Stimulated activated CD4-positive, alpha-beta T cell treated with anti-CD3 and anti-CD28 coated beads, Interleukin-15, amount 100 ng/mL, for 48 hours (primary cell): ENCODE measurements at regions not wholly inside any gene's neighbourhood (a gene's known extent, or its start where the extent isn't known, plus 50 kb on each side); places are given as distances from the start of the nearest gene placed in this dataset.

Experiments
- DNase-seq, 2 donors: peaks; one replicate each; pipeline ENCODE4 v3.0.0-alpha.2; 2020; ENCODE audit warnings: low read depth in 2 of 2

DNA sequence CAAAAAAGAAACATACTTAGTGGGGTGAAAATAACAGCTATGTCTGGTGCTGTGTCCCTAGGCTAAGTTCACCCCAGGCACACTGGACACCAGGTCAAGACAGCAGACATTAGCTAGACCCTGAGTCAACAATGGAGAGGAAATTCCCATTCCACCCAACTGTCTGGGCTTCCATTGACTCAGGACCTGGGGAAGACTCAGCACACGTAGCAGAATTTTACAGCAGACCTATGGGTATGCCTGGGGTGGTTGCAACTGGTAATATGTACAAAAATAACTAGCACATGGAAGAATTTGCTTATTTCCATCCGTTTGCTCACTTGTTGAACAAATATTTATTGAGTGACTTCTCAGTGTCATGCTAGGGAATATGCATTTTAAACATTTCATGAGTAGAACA is 117.0 kb downstream of the GAS1 start:
- DNase-seq, result no peak

GRCh38 chr9:86829496-86830046 is 117.7 kb downstream of the GAS1 start:
- no peak for DNase-seq

DNA sequence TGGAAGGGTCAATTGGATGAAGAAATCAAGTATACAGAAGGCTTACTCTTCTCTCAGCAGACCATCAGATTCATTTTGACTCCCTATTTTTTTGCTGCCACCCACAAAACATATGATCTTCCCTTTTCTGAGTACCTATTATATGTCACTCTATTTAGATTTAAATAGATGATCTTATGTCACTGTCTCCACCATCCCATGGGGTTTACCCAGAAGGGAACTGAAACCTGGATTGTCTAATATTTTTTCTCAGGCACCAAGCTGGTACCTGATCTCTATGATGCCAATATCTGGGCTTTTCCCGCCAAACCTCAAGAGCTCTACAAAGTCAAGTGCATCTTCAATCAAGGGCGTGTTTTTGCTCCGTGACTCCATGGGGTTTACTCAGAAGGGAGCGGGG is 118.7 kb downstream of the GAS1 start:
- DNase-seq, result no peak

DNA sequence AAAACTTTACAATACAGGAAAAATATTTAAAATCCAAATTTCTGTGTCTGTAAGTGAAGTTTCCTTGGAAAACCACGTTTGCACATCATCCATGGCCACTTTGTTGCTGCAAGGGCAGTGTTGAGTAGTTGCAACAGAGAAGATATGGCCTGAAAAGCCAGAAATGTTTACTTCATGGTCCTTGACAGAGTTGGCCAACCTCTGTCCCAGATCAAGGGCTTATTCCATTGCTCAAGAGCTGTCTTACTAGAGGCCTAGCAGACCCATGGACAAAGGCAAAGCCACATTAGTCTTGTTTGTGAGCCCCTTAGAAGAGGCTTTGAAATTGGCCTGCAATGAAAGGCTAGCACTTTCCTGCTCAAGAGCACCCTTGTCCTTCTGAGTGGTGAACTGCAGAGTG is 119.4 kb downstream of the GAS1 start:
- no peak for DNase-seq

DNA sequence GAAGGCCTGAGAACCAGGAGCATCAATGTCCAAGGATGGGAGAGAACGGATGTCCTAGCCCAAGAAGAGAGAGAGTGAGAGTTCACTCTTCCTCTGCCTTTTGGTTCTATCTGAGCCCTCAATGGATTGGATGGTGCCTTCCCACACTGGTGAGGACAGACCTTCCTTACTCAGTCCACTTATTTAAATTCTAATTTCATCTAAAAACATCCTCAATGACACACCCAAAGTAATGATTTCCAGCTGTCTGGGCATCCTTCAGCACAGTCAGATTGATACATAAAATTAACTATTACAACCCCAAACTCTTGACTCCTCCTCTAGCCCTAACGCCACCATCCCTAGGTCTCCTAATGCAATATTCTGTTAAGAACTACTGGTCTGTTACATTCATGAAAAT is 122.0 kb downstream of the GAS1 start:
- DNase-seq, result no peak

GRCh38 chr9:86822006-86822801 is 125.1 kb downstream of the GAS1 start:
- no peak for DNase-seq

DNA sequence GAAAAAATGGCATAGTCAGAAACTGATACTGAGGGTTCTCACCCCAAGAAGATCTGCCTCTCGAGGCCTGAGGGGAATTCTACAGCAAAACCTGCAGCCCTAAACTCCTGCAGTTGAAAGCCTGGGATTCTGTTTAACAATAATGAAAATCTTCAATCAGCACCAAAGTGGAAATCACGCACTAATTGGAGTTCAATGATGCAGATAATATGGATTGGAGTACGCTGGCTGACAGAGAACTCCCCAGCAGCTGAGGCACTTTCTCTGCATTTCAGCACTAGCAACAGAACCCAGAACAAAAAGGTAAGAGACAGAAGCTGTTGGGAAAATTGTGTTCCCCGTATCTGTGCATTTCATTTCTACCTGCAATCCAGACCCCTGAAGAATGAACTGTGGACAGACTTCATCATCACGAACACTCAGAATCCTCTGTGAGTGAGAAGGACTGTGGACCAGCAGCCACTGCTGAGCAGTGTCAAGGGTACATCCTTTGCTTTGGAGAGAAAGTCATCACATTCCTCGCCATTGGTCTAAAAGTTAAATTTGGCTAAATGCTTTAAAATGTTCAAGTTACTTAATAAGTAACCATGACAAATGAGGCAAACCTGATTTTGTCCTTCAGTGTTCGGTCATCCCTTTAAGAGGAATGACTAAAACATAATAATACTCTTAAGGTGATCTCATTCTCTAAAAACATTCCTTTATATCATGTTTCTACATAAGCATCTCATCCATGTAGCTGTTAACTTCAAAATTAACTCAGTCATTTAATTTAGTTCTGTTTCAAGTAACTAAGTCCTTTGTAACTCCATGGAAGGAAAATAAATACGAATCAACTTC is 126.1 kb downstream of the GAS1 start:
- no peak for DNase-seq

DNA sequence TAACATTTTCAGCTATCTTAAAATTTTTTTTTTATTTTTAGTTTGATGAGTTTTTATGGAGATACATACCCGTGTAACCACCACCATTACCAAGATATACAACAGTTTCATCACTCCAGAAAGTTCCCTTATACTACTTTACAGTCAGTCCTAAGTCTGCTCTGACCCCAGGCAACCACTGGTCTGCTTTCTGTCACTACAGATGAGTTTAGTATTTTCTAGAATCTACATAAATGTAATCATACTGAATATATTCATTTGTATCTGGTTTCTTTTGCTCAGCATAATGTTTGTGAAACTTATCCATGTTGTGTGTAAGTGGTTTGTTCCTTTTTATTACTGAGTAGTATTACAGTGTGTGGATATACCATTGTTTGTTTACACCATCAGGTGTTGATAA is 127.8 kb downstream of the GAS1 start:
- no peak for DNase-seq

DNA sequence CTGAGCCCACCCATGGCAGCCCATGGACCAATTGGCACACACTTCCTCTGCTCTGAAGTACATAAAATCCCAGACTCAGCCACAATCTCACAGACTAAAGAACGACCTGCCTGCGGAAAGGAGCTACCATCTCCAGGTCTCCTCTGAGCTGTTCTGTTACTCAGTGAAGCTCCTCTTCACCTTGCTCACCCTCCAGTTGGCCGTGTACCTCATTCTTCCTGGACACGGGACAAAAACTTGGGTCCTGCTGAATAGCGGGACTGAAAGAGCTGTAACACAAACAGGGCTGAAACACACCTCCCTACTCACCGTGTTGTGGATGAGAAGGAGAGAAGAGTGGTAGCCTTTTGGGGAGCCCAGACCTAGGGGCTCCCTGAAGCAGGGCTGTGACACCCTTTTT is 128.7 kb downstream of the GAS1 start:
- DNase-seq, result no peak

DNA sequence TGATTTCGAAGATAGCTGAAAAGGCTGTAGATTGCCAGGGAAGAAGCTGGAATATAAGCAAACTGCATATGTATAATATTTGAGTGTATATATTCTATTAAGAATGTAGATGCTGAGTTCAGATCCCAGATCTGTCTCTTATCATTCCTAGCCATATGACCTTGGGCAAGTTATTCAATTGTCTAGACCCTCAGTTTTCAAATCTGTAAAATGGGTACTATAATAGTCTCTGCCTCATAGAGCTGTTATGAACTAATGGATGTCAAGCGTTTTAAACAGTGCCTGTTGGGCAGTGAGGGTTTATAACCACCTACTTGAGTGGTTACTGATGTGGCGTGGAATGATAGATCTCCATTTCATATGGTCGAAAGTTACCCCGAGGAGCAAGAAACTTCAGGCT is 130.4 kb downstream of the GAS1 start:
- DNase-seq, result no peak

DNA sequence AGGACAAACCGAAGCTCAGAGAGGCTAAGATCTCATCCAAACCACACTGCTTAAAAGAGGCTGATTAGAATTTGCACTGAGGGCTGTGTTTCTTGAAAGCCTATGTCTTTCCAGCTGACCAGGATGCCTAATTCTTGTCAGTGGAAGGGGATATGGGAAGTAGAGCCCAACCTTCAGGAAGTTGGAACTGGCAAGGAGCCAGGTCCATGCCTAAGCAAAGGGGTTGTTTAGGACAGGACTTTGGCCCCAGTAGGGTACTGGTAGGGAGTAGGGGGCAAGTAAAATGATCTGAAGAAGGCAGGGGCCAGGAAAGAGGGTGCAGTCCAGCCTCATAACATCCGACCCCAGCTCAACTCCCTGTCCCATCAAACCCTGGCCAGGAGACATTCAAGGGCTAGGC is 130.9 kb downstream of the GAS1 start:
- DNase-seq, result no peak

GRCh38 chr9:86812616-86813015 is 134.7 kb downstream of the GAS1 start:
- DNase-seq, result no peak

- DNase-seq, result no peak
Measured at GRCh38 chr9:86809759-86810367, 137.4 kb downstream of the GAS1 start.

GRCh38 chr9:86809151-86809550 is 138.2 kb downstream of the GAS1 start:
- DNase-seq, result no peak

- no peak for DNase-seq
Measured at GRCh38 chr9:86807367-86807976, 139.8 kb downstream of the GAS1 start.

- DNase-seq, result no peak
Measured at GRCh38 chr9:86804011-86804410, 143.3 kb downstream of the GAS1 start.

DNA sequence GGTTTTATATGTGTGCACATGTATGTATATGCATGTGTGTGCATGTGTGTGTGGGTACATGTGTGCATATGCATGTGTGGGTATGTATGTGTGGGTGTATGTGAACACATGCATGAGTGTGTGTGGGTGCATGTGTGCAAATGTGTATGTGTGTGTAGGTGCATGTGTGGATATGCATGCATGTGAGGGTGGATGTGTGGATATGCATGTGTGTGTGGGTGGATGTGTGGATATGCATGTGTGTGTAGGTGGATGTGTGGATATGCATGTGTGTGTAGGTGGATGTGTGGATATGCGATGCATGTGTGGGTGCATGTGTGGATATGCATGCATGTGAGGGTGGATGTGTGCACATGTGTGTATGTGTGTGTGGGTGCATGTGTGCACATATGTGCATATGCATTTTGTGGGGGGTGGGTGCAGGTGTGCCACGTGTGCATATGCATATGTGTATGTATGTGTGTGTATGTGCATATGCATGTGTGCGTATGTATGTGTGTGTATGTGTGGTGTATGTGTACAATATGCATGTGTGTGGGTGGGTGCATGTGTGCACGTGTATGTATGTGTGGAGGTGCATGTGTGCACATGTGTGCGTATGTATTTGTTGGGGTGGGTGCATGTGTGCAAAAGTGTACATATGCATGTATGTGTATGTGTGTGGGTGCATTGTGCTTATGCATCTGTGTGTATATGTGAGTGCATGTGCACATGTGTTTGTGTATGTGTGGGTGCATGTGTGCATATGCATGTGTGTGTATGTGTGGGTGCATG is 144.2 kb downstream of the GAS1 start:
- no peak for DNase-seq

GRCh38 chr9:86801246-86801645 is 146.1 kb downstream of the GAS1 start:
- DNase-seq, result no peak

DNA sequence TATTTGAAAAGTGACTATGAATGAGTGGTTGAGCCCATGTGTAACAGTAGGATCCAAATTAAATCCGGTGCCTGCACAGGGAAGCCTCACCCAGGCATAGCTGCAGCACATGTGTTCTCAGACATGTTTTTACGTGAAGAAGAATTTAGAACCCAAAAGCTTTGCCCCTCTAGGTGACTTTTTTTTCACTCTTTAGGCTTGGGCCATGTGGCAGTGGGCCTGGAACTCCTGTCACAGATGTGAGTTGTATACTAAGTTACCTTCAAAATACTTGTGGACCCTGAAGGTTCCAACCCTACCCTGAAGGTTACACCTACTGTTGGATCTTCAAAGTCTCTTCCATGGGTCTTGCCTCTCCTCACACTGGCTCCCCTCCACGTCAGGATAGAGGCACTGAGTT is 146.6 kb downstream of the GAS1 start:
- no peak for DNase-seq

DNA sequence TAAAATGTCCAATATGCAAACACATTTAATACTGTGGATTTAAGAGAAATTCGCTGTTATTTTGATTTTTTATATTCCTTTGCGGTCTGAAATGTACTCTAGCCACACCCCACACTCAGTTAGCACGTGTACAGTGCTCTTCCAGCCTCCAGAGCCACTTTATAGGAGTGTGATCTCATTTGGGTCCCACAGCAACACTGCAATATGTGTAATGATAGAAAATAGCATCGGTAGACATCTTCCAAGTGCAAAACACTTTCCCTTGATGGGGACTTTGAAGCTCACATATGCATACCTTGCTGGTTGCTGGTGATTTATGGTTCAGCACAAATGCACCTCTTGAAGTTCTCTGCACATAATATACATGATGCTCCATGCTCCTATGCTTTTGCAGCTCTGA is 148.3 kb downstream of the GAS1 start:
- no peak for DNase-seq

- no peak for DNase-seq
Measured at GRCh38 chr9:86796666-86797065, 150.6 kb downstream of the GAS1 start.
